Neural progenitor cell (in vitro differentiated cells): ENCODE measurements at regions not wholly inside any gene's neighbourhood (a gene's known extent, or its start where the extent isn't known, plus 50 kb on each side); places are given as distances from the start of the nearest gene placed in this dataset.

ENCODE experiments used
- DNase-seq: peaks from one replicate; pipeline ENCODE4 v3.0.0-alpha.2; 2016; ENCODE audit warnings: low spot score
- H2AFZ ChIP-seq: fragments of 200-600 bp; sonication (generic); replicated peaks from 2 replicates; pipeline ENCODE4 v1.6.1; 2016; ENCODE audit warnings: antibody characterized with exemption
- H3F3A ChIP-seq: fragments of 200-600 bp; sonication (generic); 2 replicates; pipeline ENCODE4 v1.6.1; 2016; ENCODE audit warnings: antibody characterized with exemption, low read depth
- H3K27ac ChIP-seq: fragments of 200-600 bp; sonication (generic); 2 replicates; pipeline ENCODE4 v1.5.1; 2016; ENCODE audit warnings: mild to moderate bottlenecking
- H3K27me3 ChIP-seq: fragments of 200-600 bp; sonication (generic); 2 replicates; pipeline ENCODE4 v1.6.1; 2016; ENCODE audit warnings: mild to moderate bottlenecking, moderate library complexity
- H3K36me3 ChIP-seq: fragments of 200-600 bp; sonication (generic); 2 replicates; pipeline ENCODE4 v1.5.1; 2016
- H3K4me1 ChIP-seq: fragments of 200-600 bp; sonication (generic); 2 replicates; pipeline ENCODE4 v1.6.1; 2016; ENCODE audit warnings: mixed run types
- H3K4me2 ChIP-seq: fragments of 200-600 bp; sonication (generic); 2 replicates; pipeline ENCODE4 v1.6.1; 2016
- H3K4me3 ChIP-seq: fragments of 200-600 bp; sonication (generic); 2 replicates; pipeline ENCODE4 v1.5.1; 2016
- H3K79me2 ChIP-seq: fragments of 200-600 bp; sonication (generic); 2 replicates; pipeline ENCODE4 v1.6.1; 2016; ENCODE audit warnings: low read depth
- H3K9ac ChIP-seq: fragments of 200-600 bp; sonication (generic); 2 replicates; pipeline ENCODE4 v1.6.1; 2016
- H3K9me3 ChIP-seq: fragments of 200-600 bp; sonication (generic); 2 replicates; pipeline ENCODE4 v1.5.1; 2016; ENCODE audit warnings: low read depth
- H4K20me1 ChIP-seq: fragments of 200-600 bp; sonication (generic); 2 replicates; pipeline ENCODE4 v1.6.1; 2016; ENCODE audit warnings: low read depth
- H3K27ac Mint-ChIP-seq: 3 replicates; pipeline ENCODE4 v1.8.0; 2021; ENCODE audit warnings: mixed read lengths
- H3K27me3 Mint-ChIP-seq: 2 replicates; pipeline ENCODE4 v1.8.0; 2022; ENCODE audit warnings: low read depth, mild to moderate bottlenecking, inconsistent platforms, moderate library complexity, mixed read lengths; ENCODE audit not compliant: insufficient read depth
- H3K36me3 Mint-ChIP-seq: 3 replicates; pipeline ENCODE4 v1.8.0; 2021; ENCODE audit warnings: mixed read lengths
- H3K4me1 Mint-ChIP-seq: 3 replicates; pipeline ENCODE4 v1.8.0; 2021; ENCODE audit warnings: mixed read lengths
- H3K4me3 Mint-ChIP-seq: 3 replicates; pipeline ENCODE4 v1.8.0; 2021; ENCODE audit warnings: mild to moderate bottlenecking, moderate library complexity, mixed read lengths
- H3K9me3 Mint-ChIP-seq: 3 replicates; pipeline ENCODE4 v1.8.0; 2020; ENCODE audit warnings: mixed read lengths
- EZH2 ChIP-seq: fragments of 200-600 bp; sonication (generic); IDR thresholded peaks from 2 replicates; pipeline ENCODE4 v1.6.1; 2017; ENCODE audit warnings: antibody characterized with exemption, mild to moderate bottlenecking, moderate library complexity
- EZH2phosphoT487 ChIP-seq: fragments of 200-600 bp; sonication (generic); IDR thresholded peaks from 2 replicates; pipeline ENCODE4 v1.6.1; 2017; ENCODE audit warnings: antibody characterized with exemption
- TF ChIP-seq, protein P1 (sequence below): fragments of 200-600 bp; sonication (generic); IDR thresholded peaks from 2 replicates; pipeline ENCODE4 v1.5.1; 2017; ENCODE audit warnings: antibody characterized with exemption, mild to moderate bottlenecking

DNA sequence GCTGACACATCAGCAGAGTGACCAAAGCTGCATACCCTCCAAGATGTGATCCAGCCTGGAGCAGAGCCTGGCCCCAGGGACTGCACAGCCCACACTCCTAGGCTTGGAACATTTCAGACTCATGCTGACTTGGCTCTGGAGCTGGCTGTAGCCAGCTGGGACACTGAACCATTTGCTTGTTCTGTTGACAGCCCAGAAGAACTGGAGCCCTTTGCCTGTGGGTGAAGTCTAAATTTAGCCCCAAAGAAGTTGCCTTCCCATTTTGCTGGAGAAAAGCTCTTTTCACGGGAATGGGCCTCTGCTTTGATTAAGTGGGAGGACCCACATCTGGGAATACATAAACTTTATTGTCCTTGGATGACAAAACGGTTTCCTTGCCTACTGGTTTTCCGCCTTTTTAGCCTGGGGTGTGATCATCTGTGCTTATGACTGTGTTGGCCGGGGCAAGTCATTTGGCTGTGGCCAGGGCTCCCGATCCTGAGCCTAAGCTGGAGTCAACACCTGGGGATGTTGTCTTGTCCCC, 186.2 kb upstream of the BMPER start:
- no peaks in the 10 kb centered on the region for H3K9me3 ChIP-seq
- H3K9ac ChIP-seq, result no peak overlapping the region
- no peaks in the 10 kb centered on the region for H3K27me3 ChIP-seq
- H4K20me1 ChIP-seq, result no peaks in the 10 kb centered on the region
- no peak overlapping the region for H2AFZ ChIP-seq
- H3K9me3 Mint-ChIP-seq, result no peaks in the 10 kb centered on the region
- DNase-seq, result no peak
- H3K4me3 Mint-ChIP-seq, result no peak overlapping the region
- no peaks in the 10 kb centered on the region for H3F3A ChIP-seq
- no peak overlapping the region for H3K27ac Mint-ChIP-seq
- peaks cover 22% of the 10 kb centered on the region for H3K4me1 Mint-ChIP-seq
- H3K27me3 Mint-ChIP-seq, result peaks cover 3% of the 10 kb centered on the region
- no peaks in the 10 kb centered on the region for H3K4me1 ChIP-seq
- H3K4me2 ChIP-seq, result no peak overlapping the region
- no peak overlapping the region for H3K4me3 ChIP-seq
- no peaks in the 10 kb centered on the region for H3K36me3 ChIP-seq
- TF ChIP-seq EZH2phosphoT487 (no peak), EZH2 (no peak)
- TF ChIP-seq, protein P1, sequence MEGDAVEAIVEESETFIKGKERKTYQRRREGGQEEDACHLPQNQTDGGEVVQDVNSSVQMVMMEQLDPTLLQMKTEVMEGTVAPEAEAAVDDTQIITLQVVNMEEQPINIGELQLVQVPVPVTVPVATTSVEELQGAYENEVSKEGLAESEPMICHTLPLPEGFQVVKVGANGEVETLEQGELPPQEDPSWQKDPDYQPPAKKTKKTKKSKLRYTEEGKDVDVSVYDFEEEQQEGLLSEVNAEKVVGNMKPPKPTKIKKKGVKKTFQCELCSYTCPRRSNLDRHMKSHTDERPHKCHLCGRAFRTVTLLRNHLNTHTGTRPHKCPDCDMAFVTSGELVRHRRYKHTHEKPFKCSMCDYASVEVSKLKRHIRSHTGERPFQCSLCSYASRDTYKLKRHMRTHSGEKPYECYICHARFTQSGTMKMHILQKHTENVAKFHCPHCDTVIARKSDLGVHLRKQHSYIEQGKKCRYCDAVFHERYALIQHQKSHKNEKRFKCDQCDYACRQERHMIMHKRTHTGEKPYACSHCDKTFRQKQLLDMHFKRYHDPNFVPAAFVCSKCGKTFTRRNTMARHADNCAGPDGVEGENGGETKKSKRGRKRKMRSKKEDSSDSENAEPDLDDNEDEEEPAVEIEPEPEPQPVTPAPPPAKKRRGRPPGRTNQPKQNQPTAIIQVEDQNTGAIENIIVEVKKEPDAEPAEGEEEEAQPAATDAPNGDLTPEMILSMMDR, result no peak
- H3K79me2 ChIP-seq, result no peaks in the 10 kb centered on the region
- no peaks in the 10 kb centered on the region for H3K36me3 Mint-ChIP-seq
- H3K27ac ChIP-seq, result no peak overlapping the region

DNA sequence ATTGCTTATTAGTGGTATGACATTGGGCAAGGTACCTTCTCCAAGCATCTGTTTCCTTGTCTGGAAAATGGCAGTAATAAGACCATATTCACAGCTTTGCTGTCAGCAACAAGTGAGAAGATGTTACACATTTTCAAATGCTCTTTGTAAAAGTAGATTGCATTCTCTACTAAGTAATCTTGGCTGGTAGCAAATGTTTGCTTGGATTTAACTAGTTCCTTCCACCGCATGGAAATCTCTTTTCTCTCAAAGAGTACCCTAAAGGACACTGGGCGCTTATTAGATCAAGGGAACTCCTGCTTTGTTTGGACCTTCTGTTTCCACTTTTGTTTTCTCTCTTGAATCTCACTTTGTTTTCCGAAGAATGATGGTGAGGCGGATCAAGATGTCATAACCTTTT, 185.2 kb upstream of the BMPER start:
- DNase-seq, result no peak
- Mint-ChIP-seq H3K9me3 (no peaks in the 10 kb centered on the region), H3K4me3 (no peak overlapping the region), H3K4me1 (peaks cover 22% of the 10 kb centered on the region), H3K36me3 (no peaks in the 10 kb centered on the region), H3K27me3 (peaks cover 3% of the 10 kb centered on the region), H3K27ac (no peak overlapping the region)
- TF ChIP-seq EZH2phosphoT487, result no peak
- TF ChIP-seq EZH2, result no peak
- TF ChIP-seq, protein P1, result no peak
- no peak overlapping the region for H3K4me3 ChIP-seq
- no peaks in the 10 kb centered on the region for H3F3A ChIP-seq
- no peak overlapping the region for H2AFZ ChIP-seq
- H3K36me3 ChIP-seq, result no peaks in the 10 kb centered on the region
- H3K4me2 ChIP-seq, result no peak overlapping the region
- no peak overlapping the region for H3K9ac ChIP-seq
- H3K27me3 ChIP-seq, result no peaks in the 10 kb centered on the region
- no peaks in the 10 kb centered on the region for H3K4me1 ChIP-seq
- H3K79me2 ChIP-seq, result no peaks in the 10 kb centered on the region
- H3K27ac ChIP-seq, result no peak overlapping the region
- H3K9me3 ChIP-seq, result no peaks in the 10 kb centered on the region
- H4K20me1 ChIP-seq, result no peaks in the 10 kb centered on the region

DNA sequence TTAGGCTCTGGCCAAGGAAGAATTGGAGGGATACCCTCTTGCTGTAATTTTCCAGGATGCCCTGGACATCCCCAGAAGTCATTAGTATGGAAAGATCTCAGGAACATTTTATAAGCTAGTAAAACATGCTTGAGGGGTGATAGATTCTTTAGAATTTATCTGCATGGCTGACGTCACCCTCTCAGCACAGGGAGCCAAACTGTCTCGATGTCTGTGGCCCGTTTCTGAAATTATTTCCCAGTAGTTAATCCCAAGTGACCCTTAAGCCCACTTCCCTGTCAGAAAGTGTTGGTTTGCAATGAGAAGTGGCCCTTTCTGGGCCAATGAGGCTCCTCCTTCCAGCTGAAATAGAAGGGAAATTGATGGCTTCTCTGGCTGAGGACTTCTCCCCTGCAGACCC, 184.5 kb upstream of the BMPER start:
- Histone ChIP-seq H4K20me1 (no peaks in the 10 kb centered on the region), H3K79me2 (no peaks in the 10 kb centered on the region), H3K27ac (no peak overlapping the region), H3K4me1 (no peaks in the 10 kb centered on the region), H3F3A (no peaks in the 10 kb centered on the region), H3K9me3 (no peaks in the 10 kb centered on the region), H3K4me2 (no peak overlapping the region), H3K36me3 (no peaks in the 10 kb centered on the region), H2AFZ (no peak overlapping the region), H3K4me3 (no peak overlapping the region), H3K9ac (no peak overlapping the region), H3K27me3 (no peaks in the 10 kb centered on the region)
- Mint-ChIP-seq H3K27me3 (peaks cover 3% of the 10 kb centered on the region), H3K4me1 (peaks cover 22% of the 10 kb centered on the region), H3K27ac (no peak overlapping the region), H3K36me3 (no peaks in the 10 kb centered on the region), H3K9me3 (no peaks in the 10 kb centered on the region), H3K4me3 (no peak overlapping the region)
- TF ChIP-seq EZH2 (no peak), EZH2phosphoT487 (no peak)
- TF ChIP-seq, protein P1, result no peak
- no peak for DNase-seq

DNA sequence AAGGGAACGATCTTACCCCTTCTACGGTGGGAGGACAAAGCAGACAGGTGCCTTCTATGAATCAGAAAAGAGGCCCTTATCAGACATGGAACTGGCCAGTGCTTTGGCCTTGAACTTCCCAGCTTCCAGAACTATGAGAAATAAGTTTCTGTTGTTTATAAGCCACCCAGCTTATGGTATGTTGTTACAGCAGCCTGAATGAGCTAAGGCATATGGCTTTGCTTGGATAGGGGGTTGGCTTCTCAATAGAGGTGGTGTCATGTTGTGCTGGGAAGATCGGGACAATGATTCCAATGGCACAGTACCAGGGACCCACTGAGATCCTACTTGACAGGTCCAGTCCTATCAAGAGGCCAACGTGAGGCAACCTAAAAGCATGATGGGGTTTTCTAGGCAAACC, 183.4 kb upstream of the BMPER start:
- H3K27me3 Mint-ChIP-seq, result peaks cover 3% of the 10 kb centered on the region
- no peaks in the 10 kb centered on the region for H3K79me2 ChIP-seq
- TF ChIP-seq, protein P1, result no peak
- TF ChIP-seq EZH2 (no peak), EZH2phosphoT487 (no peak)
- peaks cover 22% of the 10 kb centered on the region for H3K4me1 Mint-ChIP-seq
- H3K9me3 Mint-ChIP-seq, result no peaks in the 10 kb centered on the region
- no peaks in the 10 kb centered on the region for H3F3A ChIP-seq
- no peak for DNase-seq
- H3K4me1 ChIP-seq, result peaks cover 8% of the 10 kb centered on the region
- H3K4me2 ChIP-seq, result no peak overlapping the region
- no peaks in the 10 kb centered on the region for H3K36me3 ChIP-seq
- H4K20me1 ChIP-seq, result no peaks in the 10 kb centered on the region
- H3K36me3 Mint-ChIP-seq, result no peaks in the 10 kb centered on the region
- H3K27ac ChIP-seq, result no peak overlapping the region
- H2AFZ ChIP-seq, result no peak overlapping the region
- H3K27ac Mint-ChIP-seq, result no peak overlapping the region
- H3K9me3 ChIP-seq, result no peaks in the 10 kb centered on the region
- no peak overlapping the region for H3K4me3 Mint-ChIP-seq
- H3K27me3 ChIP-seq, result no peaks in the 10 kb centered on the region
- H3K4me3 ChIP-seq, result no peak overlapping the region
- H3K9ac ChIP-seq, result no peak overlapping the region
